SK-N-MC (cell line): ENCODE measurements at regions not wholly inside any gene's neighbourhood (a gene's known extent, or its start where the extent isn't known, plus 50 kb on each side); places are given as distances from the start of the nearest gene placed in this dataset.

Experiments
- EZH2 ChIP-seq: fragments of 200-600 bp; sonication (generic); IDR thresholded peaks from one replicate; pipeline ENCODE4 v1.6.1; 2017; ENCODE audit warnings: antibody characterized with exemption
- POLR2AphosphoS5 ChIP-seq: IDR thresholded peaks from 2 replicates; pipeline ENCODE4 v1.6.1; 2012; ENCODE audit warnings: mild to moderate bottlenecking, low read depth, low read length, borderline replicate concordance

DNA sequence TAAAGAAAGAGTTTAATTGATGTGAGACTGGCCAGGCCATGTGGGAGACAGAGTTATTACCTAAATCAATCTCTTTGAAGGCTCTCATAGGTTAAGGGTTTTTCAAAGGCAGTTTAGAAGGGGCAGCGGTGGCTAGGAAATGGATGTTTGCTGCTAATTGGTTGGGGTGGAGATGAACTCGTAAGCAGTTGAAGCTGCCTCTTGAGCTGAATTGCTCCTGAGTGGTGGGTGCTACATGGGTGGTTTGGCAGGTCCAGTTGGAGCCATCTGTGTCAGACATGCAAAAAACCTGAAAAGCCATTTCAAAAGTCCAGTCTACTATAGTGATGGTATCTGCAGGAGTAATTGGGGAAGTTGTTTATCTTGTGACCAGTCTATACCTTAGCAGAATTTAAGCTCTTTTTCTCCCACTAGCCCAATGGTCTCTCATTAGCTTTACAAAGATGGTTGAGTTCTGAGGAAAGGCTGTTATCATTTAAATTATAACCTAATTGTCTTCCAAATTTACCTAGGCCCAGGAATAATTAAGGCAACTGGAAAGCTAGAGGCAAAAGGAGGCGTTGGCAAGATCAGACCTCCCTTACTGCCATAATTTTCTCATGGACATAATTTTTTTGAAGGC lies 762.4 kb upstream of the FRG1 start:
- no peak for TF ChIP-seq EZH2
- no peak for TF ChIP-seq POLR2AphosphoS5
